CD14-positive monocyte (primary cell): ENCODE measurements at regions not wholly inside any gene's neighbourhood (a gene's known extent, or its start where the extent isn't known, plus 50 kb on each side); places are given as distances from the start of the nearest gene placed in this dataset.

Experiments used
- DNase-seq, 3 donors: peaks; one replicate each; pipeline ENCODE4 v3.0.0-alpha.2; 2011 to 2022
- H2AFZ ChIP-seq: 2 replicates; pipeline ENCODE4 v1.6.0; 2012; ENCODE audit warnings: mild to moderate bottlenecking, low read depth, low read length, inconsistent platforms; ENCODE audit not compliant: insufficient read depth, poor library complexity, severe bottlenecking
- H3K27ac ChIP-seq, 2 donors: 1 replicate in 1 of 2; 2 replicates in 1 of 2; pipeline ENCODE4 v1.5.1; 2012 to 2013; ENCODE audit warnings: low read length in 2 of 2, control low read depth in 1 of 2, inconsistent platforms in 1 of 2, low read depth in 1 of 2, mild to moderate bottlenecking in 1 of 2
- H3K27me3 ChIP-seq, 2 donors: one replicate each; pipeline versions ENCODE4 v1.6.0 to v1.6.1; 2011 to 2013; ENCODE audit warnings: low read length in 2 of 2; ENCODE audit not compliant: control insufficient read depth in 2 of 2, insufficient read depth in 2 of 2
- H3K36me3 ChIP-seq, 2 donors: replicated peaks in 1 of 2; 1 replicate in 1 of 2; 2 replicates in 1 of 2; pipeline versions ENCODE4 v1.5.1 to v1.6.1; 2012 to 2013; ENCODE audit warnings: low read length in 2 of 2, control low read depth in 1 of 2, inconsistent platforms in 1 of 2, mild to moderate bottlenecking in 1 of 2; ENCODE audit not compliant: insufficient read depth in 2 of 2, control insufficient read depth in 1 of 2
- H3K4me1 ChIP-seq, 2 donors: 1 replicate in 1 of 2; 2 replicates in 1 of 2; pipeline versions ENCODE4 v1.5.1 to v1.6.1; 2012 to 2013; ENCODE audit warnings: low read length in 2 of 2, control low read depth in 1 of 2, inconsistent platforms in 1 of 2, mild to moderate bottlenecking in 1 of 2, moderate library complexity in 1 of 2; ENCODE audit not compliant: insufficient read depth in 2 of 2, control insufficient read depth in 1 of 2
- H3K4me2 ChIP-seq: replicated peaks from 2 replicates; pipeline ENCODE3; 2012; ENCODE audit warnings: low read length, moderate library complexity, mild to moderate bottlenecking; ENCODE audit not compliant: poor library complexity, severe bottlenecking; ENCODE audit errors: extremely low read depth
- H3K4me3 ChIP-seq, 3 experiments: fragments of 200-600 bp in 1 of 3; sonication (generic) in 1 of 3; replicated peaks in 1 of 3; 1 replicate in 2 of 3; 2 replicates in 1 of 3; pipeline ENCODE4 v1.5.1; 2011 to 2013; ENCODE audit warnings: low read length in 3 of 3, mild to moderate bottlenecking in 3 of 3, control low read depth in 2 of 3, low read depth in 2 of 3, inconsistent platforms in 1 of 3, moderate library complexity in 1 of 3
- H3K79me2 ChIP-seq: 2 replicates; pipeline ENCODE4 v1.6.0; 2012; ENCODE audit warnings: mild to moderate bottlenecking, control low read depth, inconsistent platforms, low read length, moderate library complexity; ENCODE audit not compliant: insufficient read depth
- H3K9ac ChIP-seq: 2 replicates; pipeline ENCODE4 v1.6.0; 2017; ENCODE audit warnings: low read length, mild to moderate bottlenecking; ENCODE audit not compliant: insufficient read depth, poor library complexity, severe bottlenecking
- H3K9me3 ChIP-seq, 2 donors: replicated peaks in 1 of 2; 1 replicate in 1 of 2; 2 replicates in 1 of 2; pipeline versions ENCODE4 v1.5.1 to v1.6.1; 2012 to 2013; ENCODE audit warnings: low read length in 2 of 2, control low read depth in 1 of 2; ENCODE audit not compliant: control insufficient read depth in 1 of 2, insufficient read depth in 1 of 2
- H4K20me1 ChIP-seq: 2 replicates; pipeline ENCODE4 v1.6.0; 2012; ENCODE audit warnings: mild to moderate bottlenecking, low read length, control low read depth, moderate library complexity; ENCODE audit not compliant: insufficient read depth
- H3K27ac Mint-ChIP-seq, 7 donors: one replicate each; pipeline ENCODE4 v1.8.0; 2020; ENCODE audit warnings: mild to moderate bottlenecking in 7 of 7, mixed read lengths in 7 of 7, moderate library complexity in 6 of 7, inconsistent platforms in 2 of 7
- H3K27me3 Mint-ChIP-seq, 3 donors: one replicate each; pipeline ENCODE4 v1.8.0; 2021 to 2022; ENCODE audit warnings: low read depth in 3 of 3, mild to moderate bottlenecking in 3 of 3, mixed read lengths in 3 of 3, moderate library complexity in 3 of 3, inconsistent platforms in 1 of 3
- H3K36me3 Mint-ChIP-seq, 2 donors: one replicate each; pipeline ENCODE4 v1.8.0; 2020; ENCODE audit warnings: mixed read lengths in 2 of 2, inconsistent platforms in 1 of 2, mild to moderate bottlenecking in 1 of 2
- H3K4me1 Mint-ChIP-seq: one replicate; pipeline ENCODE4 v1.8.0; 2020; ENCODE audit warnings: mild to moderate bottlenecking, mixed read lengths
- H3K4me3 Mint-ChIP-seq, 2 donors: one replicate each; pipeline ENCODE4 v1.8.0; 2020; ENCODE audit warnings: mild to moderate bottlenecking in 2 of 2, mixed read lengths in 2 of 2, moderate library complexity in 1 of 2
- H3K9me3 Mint-ChIP-seq, 7 donors: one replicate each; pipeline ENCODE4 v1.8.0; 2020 to 2022; ENCODE audit warnings: mixed read lengths in 7 of 7, mild to moderate bottlenecking in 6 of 7, moderate library complexity in 6 of 7, inconsistent platforms in 2 of 7
- WGBS: methylation state at CpG from one replicate; pipeline ENCODE4 v1.1.5; 2013; ENCODE audit warnings: missing lambda C conversion rate; ENCODE audit not compliant: insufficient coverage; 5-methylcytosine and 5-hydroxymethylcytosine counted together
- intact Hi-C, 2 donors: fragments of 100-400 bp; cut with micrococcal nuclease; formaldehyde crosslinking; loops; one replicate each; pipeline versions ENCODE4 v1.15.0 to v1.15.1; 2023
- TF ChIP-seq, protein P1 (sequence below): fragments of 200-600 bp; IDR thresholded peaks from one replicate; pipeline ENCODE4 v1.8.0; 2022; ENCODE audit warnings: antibody characterized with exemption, mild to moderate bottlenecking

DNA sequence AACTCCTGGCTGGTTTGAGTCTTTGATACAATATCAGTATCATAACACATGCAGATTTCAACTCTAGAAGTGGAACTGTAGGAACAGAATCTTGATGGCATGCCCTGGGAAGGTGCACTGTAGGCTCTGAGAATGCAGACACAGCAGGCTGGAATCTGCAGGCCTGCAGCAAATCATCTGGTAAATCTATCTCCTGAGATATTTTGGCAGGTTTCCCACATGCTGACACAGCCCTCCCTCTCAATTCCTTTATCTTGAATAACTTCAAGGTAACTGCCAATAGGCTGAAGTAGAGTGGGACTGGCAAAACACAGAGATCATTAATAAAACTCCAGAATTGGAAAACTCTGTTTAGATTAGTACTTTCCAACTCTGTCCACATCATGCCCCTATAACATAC, 177.8 kb upstream of the PCSK5 start:
- DNase-seq: no peak
- TF ChIP-seq, protein P1, sequence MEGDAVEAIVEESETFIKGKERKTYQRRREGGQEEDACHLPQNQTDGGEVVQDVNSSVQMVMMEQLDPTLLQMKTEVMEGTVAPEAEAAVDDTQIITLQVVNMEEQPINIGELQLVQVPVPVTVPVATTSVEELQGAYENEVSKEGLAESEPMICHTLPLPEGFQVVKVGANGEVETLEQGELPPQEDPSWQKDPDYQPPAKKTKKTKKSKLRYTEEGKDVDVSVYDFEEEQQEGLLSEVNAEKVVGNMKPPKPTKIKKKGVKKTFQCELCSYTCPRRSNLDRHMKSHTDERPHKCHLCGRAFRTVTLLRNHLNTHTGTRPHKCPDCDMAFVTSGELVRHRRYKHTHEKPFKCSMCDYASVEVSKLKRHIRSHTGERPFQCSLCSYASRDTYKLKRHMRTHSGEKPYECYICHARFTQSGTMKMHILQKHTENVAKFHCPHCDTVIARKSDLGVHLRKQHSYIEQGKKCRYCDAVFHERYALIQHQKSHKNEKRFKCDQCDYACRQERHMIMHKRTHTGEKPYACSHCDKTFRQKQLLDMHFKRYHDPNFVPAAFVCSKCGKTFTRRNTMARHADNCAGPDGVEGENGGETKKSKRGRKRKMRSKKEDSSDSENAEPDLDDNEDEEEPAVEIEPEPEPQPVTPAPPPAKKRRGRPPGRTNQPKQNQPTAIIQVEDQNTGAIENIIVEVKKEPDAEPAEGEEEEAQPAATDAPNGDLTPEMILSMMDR: no peak
- Mint-ChIP-seq H3K9me3 (peaks cover 0 to 6% (median 0%) of the 10 kb centered on the region in 7 donors), H3K27me3 (peaks cover 0 to 2% (median 1%) of the 10 kb centered on the region in 3 donors), H3K4me3 (no peak overlapping the region), H3K27ac (no peak overlapping the region), H3K36me3 (no peaks in the 10 kb centered on the region), H3K4me1 (no peaks in the 10 kb centered on the region)
- H3K4me2 ChIP-seq: no peak overlapping the region
- intact Hi-C loops: no loop called here
- H3K79me2 ChIP-seq: no peaks in the 10 kb centered on the region
- no peak overlapping the region for H3K27ac ChIP-seq
- no peak overlapping the region for H2AFZ ChIP-seq
- H3K36me3 ChIP-seq: no peaks in the 10 kb centered on the region
- H3K27me3 ChIP-seq: no peaks in the 10 kb centered on the region
- peaks cover 0 to under 1% of the 10 kb centered on the region in 2 donors for H3K9me3 ChIP-seq
- H3K9ac ChIP-seq: no peak overlapping the region
- no peaks in the 10 kb centered on the region for H4K20me1 ChIP-seq
- H3K4me3 ChIP-seq: no peak overlapping the region
- H3K4me1 ChIP-seq: no peaks in the 10 kb centered on the region

DNA sequence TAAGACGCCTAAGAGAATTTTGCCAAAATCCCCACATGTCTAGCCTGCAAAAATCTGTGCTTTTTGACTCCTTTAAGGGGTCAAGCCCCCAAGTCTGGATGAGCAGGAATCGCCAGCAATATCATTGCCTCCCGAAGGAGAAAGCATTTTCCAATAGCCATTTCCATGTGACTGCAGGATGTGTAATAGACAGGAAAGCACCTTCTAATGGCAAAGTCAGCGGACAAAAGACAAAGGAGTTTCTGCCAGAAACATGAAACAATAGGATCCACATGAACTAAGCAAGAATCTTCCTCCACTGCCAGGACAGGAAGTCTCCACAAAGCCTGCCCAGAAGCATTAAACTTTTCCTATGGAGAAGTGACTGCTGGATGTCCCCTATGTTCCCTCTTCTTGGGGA, 177.1 kb upstream of the PCSK5 start:
- peaks cover 0 to 6% (median 0%) of the 10 kb centered on the region in 7 donors for H3K9me3 Mint-ChIP-seq
- Histone ChIP-seq H3K4me2 (no peak overlapping the region), H3K4me1 (no peaks in the 10 kb centered on the region), H3K79me2 (no peaks in the 10 kb centered on the region), H3K4me3 (no peak overlapping the region), H4K20me1 (no peaks in the 10 kb centered on the region), H2AFZ (no peak overlapping the region), H3K36me3 (no peaks in the 10 kb centered on the region), H3K27me3 (no peaks in the 10 kb centered on the region), H3K9me3 (no peaks in the 10 kb centered on the region), H3K9ac (no peak overlapping the region), H3K27ac (no peak overlapping the region)
- H3K4me3 Mint-ChIP-seq: no peak overlapping the region
- WGBS: 67% methylated on average over 1 of the region's 4 CpGs
- H3K27me3 Mint-ChIP-seq: peaks cover 0 to 2% (median 1%) of the 10 kb centered on the region in 3 donors
- intact Hi-C loops: no loop called here
- H3K36me3 Mint-ChIP-seq: no peaks in the 10 kb centered on the region
- DNase-seq: no peak
- TF ChIP-seq, protein P1: no peak
- peak overlapping the region in 1 of 7 donors; percentile 26 for H3K27ac Mint-ChIP-seq
- H3K4me1 Mint-ChIP-seq: no peaks in the 10 kb centered on the region
